ENCODE measurements at regions not wholly inside any gene's neighbourhood (a gene's known extent, or its start where the extent isn't known, plus 50 kb on each side); places are given as distances from the start of the nearest gene placed in this dataset.

- DNase-seq (ENCODE audit: low spot score) = no peak
These were observed 367.9 kb downstream of the FAM133A start for GRCh38 chrX:94041881-94042280.

- DNase-seq (ENCODE audit: low spot score) = no peak
These were observed 371.7 kb downstream of the FAM133A start for GRCh38 chrX:94045724-94046123.

- no peak for DNase-seq (ENCODE audit: low spot score)
These were observed 377.9 kb downstream of the FAM133A start for GRCh38 chrX:94051926-94052325.

- no peak for DNase-seq (ENCODE audit: low spot score)
These were observed 379.6 kb downstream of the FAM133A start for GRCh38 chrX:94053575-94053974.

GRCh38 chrX:94057385-94057784, 383.4 kb downstream of the FAM133A start:
- DNase-seq (ENCODE audit: low spot score) = no peak

GRCh38 chrX:94058728-94059382, 384.8 kb downstream of the FAM133A start:
- peak; percentile 5 for DNase-seq (ENCODE audit: low spot score)

- DNase-seq (ENCODE audit: low spot score) = no peak
These were observed 391.1 kb downstream of the FAM133A start for GRCh38 chrX:94065091-94065490.

- DNase-seq (ENCODE audit: low spot score) = no peak
These were observed 415.1 kb downstream of the FAM133A start for GRCh38 chrX:94089149-94089548.

- DNase-seq (ENCODE audit: low spot score) = no peak
These were observed 423.9 kb downstream of the FAM133A start for GRCh38 chrX:94097868-94098267.

GRCh38 chrX:94107981-94108380, 434.0 kb downstream of the FAM133A start:
- DNase-seq (ENCODE audit: low spot score) = no peak

- no peak for DNase-seq (ENCODE audit: low spot score)
These were observed 440.4 kb downstream of the FAM133A start for GRCh38 chrX:94114362-94114761.

GRCh38 chrX:94121799-94122198, 447.8 kb downstream of the FAM133A start:
- no peak for DNase-seq (ENCODE audit: low spot score)

- DNase-seq (ENCODE audit: low spot score) = no peak
These were observed 449.1 kb downstream of the FAM133A start for GRCh38 chrX:94123062-94123461.

GRCh38 chrX:94162971-94163370, 489.0 kb downstream of the FAM133A start:
- no peak for DNase-seq (ENCODE audit: low spot score)

- peak; percentile 9 for DNase-seq (ENCODE audit: low spot score)
These were observed 504.3 kb downstream of the FAM133A start for GRCh38 chrX:94178145-94178788.

- no peak for DNase-seq (ENCODE audit: low spot score)
These were observed 530.5 kb downstream of the FAM133A start for GRCh38 chrX:94204524-94204923.

- no peak for DNase-seq (ENCODE audit: low spot score)
These were observed 542.7 kb downstream of the FAM133A start for GRCh38 chrX:94216738-94217137.

- DNase-seq (ENCODE audit: low spot score) = no peak
These were observed 578.2 kb downstream of the FAM133A start for GRCh38 chrX:94252211-94252610.

GRCh38 chrX:94256396-94256795, 582.4 kb downstream of the FAM133A start:
- no peak for DNase-seq (ENCODE audit: low spot score)

- no peak for DNase-seq (ENCODE audit: low spot score)
These were observed 591.3 kb downstream of the FAM133A start for GRCh38 chrX:94265323-94265722.

- no peak for DNase-seq (ENCODE audit: low spot score)
These were observed 614.3 kb downstream of the FAM133A start for GRCh38 chrX:94288325-94288724.

- no peak for DNase-seq (ENCODE audit: low spot score)
These were observed 615.0 kb downstream of the FAM133A start for GRCh38 chrX:94288972-94289371.

GRCh38 chrX:94302446-94302845, 628.4 kb downstream of the FAM133A start:
- no peak for DNase-seq (ENCODE audit: low spot score)

GRCh38 chrX:94329182-94329581, 655.2 kb downstream of the FAM133A start:
- no peak for DNase-seq (ENCODE audit: low spot score)
